Stimulated activated CD8-positive, alpha-beta memory T cell treated with anti-CD3 and anti-CD28 coated beads, Interleukin-12 subunit alpha, Interleukin-12 subunit beta, amount 100 ng/mL, for 24 hours (primary cell): ENCODE measurements at regions not wholly inside any gene's neighbourhood (a gene's known extent, or its start where the extent isn't known, plus 50 kb on each side); places are given as distances from the start of the nearest gene placed in this dataset.
"Not testable (repeated sequence)": the region's sequence is repeated elsewhere in the genome, so short reads cannot be mapped to it uniquely, and the experiment has no call there.

ENCODE experiments used
- DNase-seq: peaks from one replicate; pipeline ENCODE4 v3.0.0-alpha.2; 2020; ENCODE audit errors: extremely low read depth

DNA sequence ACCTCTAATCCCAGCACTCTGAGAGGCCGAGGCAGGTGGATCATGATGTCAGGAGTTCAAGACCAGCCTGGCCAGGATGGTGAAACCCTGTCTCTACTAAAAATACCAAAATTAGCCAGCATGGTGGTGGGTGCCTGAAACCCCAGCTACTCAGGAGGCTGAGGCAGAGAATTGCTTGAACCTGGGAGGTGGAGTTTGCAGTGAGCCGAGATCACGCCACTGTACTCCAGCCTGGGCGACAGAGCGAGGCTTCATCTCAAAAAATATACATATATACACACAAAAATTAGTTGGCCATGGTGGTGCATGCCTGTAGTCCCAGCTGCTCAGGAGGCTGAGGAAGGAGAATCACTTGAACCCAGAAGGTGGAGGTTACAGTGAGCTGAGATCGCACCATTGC is 273.6 kb downstream of the GOLGA6L6 start:
- not testable (repeated sequence) for DNase-seq

DNA sequence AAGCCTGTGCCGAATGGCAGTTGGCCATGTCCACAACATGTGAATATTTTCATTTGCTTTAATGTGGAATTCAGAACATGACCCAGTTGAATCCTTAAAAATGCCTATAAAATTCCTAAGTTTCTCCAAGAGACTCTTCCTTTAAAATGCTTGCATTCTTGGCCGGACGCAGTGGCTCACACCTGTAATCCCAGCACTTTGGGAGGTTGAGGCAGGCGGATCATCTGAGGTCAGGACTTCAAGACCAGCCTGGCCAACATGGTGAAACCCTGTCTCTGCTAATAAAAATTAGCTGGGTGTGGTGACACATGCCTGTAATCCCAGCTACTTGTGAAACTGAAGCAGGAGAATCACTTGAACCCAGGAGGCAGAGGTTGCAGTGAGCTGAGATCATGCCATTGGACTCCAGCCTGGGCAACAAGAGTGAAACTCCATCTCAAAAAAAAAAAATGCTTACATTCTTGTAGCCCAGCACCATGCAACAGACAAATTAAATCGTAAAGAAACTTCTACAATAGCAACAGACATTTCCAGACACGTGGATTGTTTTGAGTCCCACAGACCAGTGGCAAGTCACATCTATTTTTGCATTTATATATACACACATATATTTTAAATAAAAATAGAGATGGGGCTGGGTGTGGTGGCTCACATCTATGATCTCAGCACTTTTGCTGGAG is 274.4 kb downstream of the GOLGA6L6 start:
- not testable (repeated sequence) for DNase-seq

DNA sequence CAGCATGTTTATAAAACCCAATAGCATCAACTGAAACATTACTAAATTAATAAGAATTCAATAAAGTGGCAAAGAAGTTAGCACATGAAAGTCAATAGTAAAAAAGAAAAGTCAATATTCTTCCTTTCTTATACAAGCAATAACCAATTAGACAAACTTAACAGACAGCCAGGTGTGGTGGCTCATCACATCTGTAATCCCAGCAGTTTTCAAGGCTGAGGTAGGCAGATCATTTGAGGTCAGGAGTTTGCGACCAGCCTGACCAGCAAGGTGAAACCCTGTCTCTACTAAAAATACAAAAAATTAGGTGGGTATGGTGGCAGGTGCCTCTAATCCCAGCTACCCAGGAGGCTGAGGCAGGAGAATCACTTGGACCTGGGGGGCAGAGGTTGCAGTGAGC is 275.9 kb downstream of the GOLGA6L6 start:
- DNase-seq, result not testable (repeated sequence)

DNA sequence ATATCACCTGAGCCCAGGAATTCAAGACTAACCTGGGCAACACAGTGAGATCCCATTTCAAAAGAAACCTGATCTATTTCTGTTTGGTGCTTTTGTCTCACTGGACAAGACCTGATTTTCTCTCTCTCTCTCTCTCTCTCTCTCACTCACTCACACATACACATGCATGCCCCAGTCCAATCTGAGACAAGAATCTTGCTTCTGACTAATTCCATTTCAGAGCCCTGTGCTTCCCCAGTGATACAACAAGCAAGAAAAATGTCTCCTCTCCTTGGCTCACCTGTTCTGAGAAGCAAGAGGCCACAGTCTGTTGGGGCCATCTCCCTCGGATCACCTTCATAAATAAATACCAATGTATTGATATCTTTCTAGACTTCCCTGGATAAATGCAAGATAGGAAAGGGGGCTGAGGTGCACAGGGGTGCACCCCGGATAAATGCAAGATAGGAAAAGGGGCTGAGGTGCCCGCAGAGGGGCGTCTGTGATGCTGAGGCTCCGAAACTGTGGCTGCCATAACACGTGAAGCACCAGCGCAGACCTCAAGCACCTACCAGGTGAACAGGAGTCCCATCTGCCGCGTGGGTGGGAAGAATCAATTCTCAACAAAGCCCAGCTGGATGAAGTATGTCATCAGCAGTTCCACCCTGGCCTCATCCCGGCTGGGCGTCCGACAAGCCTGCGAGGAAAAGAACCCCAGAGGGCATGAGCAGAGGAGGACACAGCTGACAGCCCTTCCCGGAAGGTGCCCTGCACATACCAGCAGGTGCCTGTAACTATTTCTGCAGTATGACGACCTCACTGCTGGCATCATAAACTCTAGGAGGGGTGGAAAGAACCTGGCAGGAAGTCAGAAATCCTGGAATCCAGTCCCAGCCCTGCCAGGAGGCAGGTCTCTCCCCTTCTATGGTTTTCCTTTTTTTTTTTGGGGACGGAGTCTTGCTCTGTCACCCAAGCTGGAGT is 280.0 kb downstream of the GOLGA6L6 start:
- not testable (repeated sequence) for DNase-seq

DNA sequence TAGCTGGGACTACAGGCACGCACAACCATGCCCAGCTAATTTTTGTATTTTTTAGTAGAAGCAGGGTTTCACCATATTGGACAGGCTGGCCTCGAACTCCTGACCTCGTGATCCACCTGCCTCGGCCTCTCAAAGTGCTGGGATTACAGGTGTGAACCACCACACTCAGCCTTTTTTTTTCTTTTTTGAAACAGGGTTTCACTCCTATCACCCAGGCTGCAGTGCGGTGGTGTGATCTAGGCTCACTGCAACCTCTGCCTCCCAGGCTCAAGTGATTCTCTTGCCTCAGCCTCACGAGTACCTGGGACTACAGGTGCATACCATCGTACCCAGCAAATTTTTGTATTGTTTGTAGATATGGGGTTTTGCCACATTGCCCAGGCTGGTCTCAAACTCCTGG is 280.9 kb downstream of the GOLGA6L6 start:
- not testable (repeated sequence) for DNase-seq

DNA sequence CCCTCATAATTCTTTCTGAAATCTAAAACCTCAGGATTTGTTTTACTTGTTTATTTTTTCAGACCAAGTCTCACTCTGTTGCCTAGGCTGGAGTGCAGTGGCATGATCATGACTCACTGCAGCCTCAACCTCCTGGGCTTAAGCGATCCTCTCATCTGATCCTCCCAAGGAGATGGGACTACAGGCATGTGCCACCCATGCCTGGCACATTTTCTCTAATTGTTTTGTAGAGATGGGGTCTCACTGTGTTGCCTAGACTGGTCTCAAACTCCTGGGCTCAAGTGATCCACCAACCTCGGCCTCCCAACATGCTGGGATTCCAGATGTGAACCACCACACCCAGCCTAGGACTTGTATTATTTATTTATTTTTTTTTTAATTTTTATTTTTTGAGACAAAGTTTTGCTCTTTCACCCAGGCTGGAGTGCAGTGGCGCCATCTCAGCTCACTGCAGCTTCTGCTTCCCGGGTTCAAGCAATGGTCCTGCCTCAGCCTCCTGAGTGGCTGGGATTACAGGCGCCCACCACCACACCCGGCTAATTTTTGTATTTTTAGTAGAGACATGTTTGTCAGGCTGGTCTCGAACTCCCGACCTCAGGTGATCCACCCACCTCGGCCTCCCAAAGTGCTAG is 281.9 kb downstream of the GOLGA6L6 start:
- DNase-seq, result not testable (repeated sequence)

DNA sequence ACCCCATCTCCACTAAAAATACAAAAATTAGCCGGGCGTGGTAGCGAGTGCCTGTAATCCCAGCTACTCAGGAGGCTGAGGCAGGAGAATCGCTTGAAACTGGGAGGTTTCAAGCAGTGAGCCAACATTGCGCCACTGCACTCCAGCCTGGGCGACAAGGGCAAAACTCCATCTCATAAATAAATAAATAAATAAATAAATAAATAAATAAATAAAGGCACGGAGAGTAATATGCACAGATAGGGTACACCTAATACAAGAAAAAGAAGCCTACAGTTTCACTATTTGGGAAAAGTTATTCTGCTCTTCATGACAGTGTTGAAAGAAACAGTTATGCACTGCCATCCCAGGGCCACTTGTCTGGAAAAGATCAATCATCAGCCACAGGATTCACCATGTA is 285.2 kb downstream of the GOLGA6L6 start:
- not testable (repeated sequence) for DNase-seq

DNA sequence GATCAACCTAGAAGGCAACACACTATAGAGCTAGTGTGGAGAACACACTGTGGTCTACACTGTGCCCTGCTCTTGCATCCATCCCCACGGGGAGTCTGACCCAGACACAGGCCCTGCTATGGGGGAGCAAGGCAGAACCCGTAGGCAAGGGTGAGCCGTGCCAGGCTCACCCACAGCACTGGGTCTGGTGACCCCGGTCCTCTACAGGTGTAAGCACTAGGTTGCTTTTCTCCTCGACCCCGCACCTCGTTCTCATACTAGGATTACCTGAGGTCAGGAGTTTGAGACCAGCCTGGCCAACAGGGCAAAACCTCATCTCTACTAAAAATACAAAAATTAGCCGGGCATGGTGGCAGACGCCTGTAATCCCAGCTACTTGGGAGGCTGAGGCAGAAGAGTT is 286.0 kb downstream of the GOLGA6L6 start:
- not testable (repeated sequence) for DNase-seq

DNA sequence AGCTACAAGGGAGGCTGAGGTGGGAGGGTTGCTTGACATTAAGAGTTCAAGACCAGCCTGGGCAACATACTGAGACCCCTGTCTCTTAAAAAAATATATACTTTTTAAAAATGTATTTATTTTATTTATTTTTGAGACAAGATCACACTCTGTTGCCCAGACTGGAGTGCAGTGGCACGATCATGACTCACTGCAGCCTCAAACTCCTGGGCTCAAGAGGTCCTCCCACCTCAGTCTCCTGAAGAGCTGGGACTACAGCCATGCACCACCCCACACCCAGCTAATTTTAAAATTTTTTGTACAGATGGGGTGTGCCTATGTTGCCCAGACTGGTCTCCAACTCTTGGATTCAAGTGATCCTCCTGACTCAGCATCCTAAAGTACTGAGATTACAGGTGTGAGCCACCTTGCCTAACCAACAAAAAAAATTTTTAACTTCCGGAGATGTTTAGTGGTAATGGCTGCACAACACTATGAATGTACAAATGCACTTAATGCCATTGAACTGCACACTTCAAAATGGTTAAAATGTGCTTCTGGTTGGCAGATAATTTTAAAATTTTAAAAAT is 288.5 kb downstream of the GOLGA6L6 start:
- not testable (repeated sequence) for DNase-seq

DNA sequence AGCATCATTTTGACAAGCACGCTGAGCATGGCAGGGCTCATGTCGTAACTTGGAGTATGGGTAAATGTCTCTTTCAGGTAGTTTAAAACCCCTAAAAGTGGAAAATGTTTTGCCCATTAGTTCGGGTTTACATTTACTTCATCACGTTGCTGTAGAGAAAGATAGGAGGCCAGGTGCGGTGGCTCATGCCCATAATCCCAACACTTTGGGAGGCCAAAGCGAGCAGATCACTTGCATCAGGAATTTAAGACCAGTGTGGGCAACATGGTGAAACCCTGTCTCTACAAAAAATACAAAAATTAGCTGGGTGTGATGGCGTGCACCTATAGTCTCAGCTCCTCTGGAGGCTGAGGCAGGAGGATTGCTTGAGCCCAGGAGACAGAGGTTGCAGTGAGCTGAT is 289.6 kb downstream of the GOLGA6L6 start:
- not testable (repeated sequence) for DNase-seq

DNA sequence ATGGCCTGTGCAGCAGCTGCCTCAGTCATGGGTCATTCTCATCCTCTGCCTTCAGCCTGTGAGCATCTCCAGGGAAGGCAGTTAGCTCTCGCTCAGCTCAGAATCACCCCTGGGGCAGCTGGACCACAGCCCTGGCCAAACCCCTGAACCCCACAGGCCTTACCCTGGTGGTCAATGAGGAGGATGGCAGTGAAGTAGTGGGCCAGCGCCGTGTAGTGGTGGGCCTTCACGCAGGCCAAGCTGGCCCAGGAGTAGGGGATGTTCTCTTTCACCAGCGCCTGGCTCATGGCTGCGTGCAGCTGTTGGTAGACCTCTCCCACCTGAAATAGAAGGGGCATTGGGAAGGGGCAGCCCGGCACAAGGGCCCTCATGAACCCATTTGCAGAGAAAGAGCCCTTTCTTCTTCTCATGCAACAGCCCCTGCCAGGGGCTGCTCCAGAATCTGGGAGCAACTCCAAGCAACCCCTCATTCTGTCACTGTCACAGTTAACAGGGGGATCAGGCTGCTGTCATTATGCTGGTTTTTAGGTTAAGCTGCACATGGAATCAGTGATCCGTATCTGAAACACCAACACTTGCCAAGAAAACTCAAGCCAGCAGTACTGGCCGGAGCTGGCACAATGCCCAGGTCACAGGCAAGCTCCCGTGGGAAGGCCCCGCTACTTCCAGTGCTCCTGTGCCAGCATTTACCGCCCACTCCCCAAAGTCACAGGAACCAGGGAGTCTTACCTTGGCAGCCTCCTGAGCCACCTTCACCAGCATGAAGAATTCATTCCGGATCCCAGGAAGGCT is 290.2 kb downstream of the GOLGA6L6 start:
- not testable (repeated sequence) for DNase-seq

DNA sequence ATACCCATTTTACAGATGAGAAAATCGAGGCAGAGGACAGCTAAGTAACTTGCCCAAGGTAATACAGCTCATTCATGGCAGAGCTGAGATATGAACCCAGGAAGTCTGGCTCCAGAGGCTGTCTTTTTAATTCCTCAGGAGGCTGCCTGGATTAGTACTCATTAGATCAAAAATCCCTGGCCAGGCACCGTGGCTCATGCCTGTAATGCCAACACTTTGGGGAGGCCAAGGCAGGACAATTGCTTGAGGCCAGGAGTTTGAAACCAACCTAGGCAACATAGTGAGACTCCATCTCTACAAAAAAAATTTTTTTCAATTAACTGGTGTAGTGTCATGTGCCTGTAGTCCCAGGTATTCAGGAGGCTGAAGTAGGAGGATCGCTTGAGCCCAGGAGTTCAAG is 291.4 kb downstream of the GOLGA6L6 start:
- DNase-seq, result not testable (repeated sequence)

DNA sequence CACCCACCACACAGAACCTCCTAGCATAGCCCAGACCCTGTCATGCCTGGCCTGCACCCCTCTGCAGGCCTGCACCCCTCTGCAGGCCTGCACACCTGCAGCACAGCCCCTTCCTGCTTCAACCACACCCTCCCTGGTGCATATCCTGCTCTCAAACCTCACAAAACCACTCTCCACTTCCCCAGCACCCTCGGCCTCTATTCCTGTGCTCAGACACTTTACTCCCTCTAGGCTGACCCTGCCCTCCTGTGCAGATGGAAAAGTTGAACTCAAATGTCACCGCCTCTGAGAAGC is 292.0 kb downstream of the GOLGA6L6 start:
- DNase-seq, result not testable (repeated sequence)

DNA sequence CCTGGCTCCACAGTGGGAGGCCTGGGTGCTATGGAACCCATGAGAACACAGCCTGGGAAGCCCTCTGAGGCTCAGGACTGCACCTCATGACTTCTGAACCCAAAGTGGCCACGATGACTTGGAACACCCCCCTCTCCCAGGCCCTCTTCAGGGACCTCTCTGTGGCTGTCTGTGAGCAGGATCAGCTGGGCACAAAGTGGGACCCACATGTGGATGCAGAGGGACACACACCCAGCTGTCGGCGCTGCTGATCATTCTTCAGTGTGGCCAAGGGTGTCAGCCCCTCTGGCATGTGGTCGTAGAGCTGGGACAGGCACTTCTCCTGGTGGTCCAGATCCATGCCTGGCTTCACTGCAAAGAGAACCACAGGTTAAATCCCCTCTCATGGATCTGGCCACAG is 293.2 kb downstream of the GOLGA6L6 start:
- DNase-seq, result not testable (repeated sequence)

DNA sequence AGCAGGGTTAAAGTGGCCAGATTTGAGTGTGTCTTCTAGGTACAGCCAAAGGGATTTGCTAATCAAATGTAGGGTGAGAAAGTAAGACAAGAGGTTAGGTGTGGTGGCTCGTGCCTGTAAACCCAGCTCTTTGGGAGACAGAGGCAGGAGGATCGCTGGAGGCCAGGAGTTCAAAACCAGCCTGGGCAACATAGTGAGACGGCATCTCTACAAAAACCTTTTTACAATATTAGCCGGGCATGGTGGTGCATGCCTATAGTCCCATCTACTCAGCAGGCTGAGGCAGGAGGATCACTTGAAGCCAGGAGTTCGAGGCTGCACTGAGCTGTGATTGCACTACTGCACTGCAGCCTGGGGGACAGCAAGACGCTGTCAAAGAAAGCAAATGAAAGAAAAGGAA is 294.5 kb downstream of the GOLGA6L6 start:
- not testable (repeated sequence) for DNase-seq

DNA sequence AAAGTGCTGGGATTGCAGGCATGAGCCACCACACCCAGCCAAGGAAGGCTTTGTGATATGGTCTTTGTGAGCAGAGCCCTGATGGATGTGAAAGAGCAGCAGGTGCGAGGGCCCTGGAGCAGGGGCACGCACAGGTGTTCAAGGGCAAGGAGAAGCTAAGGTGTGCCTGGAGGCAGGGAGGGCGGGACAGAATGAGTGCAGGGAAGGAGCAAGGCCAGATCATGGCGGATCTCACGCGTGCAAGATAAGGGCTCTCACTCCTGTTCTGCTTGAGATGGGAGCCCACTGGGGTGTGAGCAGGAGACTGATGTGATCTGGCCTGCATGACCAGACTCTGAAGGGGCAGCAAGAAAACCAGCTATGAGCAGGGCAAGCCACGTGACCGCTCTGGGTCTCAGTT is 295.0 kb downstream of the GOLGA6L6 start:
- DNase-seq, result not testable (repeated sequence)

DNA sequence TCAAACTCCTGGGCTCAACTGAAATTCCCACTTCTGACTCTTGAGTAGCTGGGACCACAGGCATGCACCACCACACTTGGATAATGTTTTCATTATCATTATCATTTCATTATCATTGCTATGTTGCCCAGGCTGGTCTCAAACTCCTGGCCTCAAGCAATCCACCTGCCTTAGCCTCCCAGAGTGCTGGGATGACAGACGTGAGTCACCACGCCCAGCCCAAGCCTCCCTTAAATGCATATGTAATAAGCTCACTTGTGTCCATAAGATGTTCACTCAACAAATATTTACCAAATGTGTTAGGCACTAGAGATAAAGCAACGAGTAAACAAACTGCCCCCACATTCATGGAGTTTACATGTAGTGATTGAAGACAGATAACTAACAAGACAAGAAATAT is 295.7 kb downstream of the GOLGA6L6 start:
- not testable (repeated sequence) for DNase-seq

DNA sequence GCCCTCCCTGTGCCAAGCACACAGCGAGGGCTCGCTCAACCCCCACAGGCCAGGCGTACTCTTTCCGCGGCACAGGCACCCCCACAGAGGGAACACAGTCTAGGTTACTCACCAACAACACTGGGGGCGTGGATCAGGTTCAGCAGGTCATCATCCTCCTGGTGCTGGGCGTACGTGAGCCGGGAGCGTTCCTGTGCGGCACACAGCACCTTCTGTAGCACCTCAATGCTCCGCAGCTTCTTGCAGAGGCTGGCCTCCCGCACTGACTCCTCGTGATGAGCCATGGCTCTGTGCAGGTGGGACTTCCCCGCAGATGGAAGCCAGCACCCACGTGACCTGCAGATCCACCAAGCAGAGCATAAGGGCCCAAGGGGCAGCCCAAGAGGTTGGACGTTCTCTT is 296.8 kb downstream of the GOLGA6L6 start:
- not testable (repeated sequence) for DNase-seq

DNA sequence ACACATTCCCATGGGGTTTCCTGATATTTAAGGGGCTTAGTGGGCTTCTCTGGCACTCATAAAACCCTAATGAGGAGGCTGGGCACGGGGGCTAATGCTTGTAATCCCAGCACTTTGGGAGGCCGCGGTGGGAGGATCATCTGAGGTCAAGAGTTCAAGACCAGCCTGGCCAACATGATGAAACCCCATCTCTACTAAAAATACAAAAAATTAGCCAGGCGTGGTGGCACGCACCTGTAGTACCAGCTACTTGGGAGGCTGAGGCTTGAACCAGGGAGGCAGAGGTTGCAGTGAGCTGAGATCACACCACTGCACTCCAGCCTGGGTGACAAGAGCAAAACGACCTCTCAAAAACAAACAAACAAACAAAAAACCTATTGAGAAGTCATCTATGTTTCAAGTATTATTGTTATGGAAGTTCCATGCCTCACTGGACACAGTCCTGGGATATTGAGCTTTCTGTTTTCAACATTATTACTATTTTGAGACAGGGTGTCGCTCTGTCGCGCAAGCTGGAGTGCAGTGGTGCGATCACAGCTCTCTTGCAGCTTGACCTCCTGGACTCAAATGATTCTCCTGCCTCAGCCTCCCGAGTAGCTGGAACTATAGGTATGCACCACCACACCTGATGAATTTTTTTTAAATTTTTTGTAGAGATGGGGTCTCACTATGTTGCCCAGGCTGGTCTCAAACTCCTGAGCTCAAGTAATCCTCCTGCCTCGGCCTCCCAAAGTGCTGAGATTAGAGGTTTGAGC is 297.9 kb downstream of the GOLGA6L6 start:
- DNase-seq, result not testable (repeated sequence)

DNA sequence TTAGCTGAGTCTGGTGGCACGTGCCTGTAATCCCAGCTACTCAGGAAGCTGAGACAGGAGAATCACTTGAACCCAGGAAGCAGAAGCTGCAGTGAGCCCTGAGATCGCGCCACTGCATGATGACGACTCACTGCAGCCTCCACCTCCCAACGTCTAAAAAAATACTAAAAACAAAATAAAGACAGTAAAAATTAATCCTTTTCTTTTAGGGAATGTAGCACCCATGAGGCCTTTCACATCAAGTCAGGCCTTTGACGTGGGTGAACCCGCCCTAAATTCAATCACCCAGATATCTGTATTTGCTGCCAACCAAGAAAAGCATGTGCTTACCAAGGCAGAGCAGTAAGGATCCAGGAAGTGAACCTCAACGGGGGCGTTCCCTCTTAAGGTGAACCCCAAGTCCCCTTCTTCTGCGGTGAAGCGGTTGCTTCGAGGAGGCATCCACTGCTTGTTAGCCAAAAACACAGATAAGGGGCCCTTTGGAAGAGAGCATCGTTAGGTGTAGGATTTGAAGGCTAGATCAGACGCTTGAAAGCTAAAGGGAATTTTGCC is 301.2 kb downstream of the GOLGA6L6 start:
- not testable (repeated sequence) for DNase-seq
